ENCODE measurements at regions not wholly inside any gene's neighbourhood (a gene's known extent, or its start where the extent isn't known, plus 50 kb on each side); places are given as distances from the start of the nearest gene placed in this dataset.
A peak's percentile ranks its signal among the peaks of the same experiment; 100 is the strongest.

- Histone ChIP-seq H3K27me3 (no peaks in the 10 kb centered on the region), H3K4me1 (ENCODE audit: low read depth) (peaks cover 8% of the 10 kb centered on the region), H3K27ac (no peak overlapping the region), H3K36me3 (no peaks in the 10 kb centered on the region), H3K9me3 (ENCODE audit: low read depth) (no peaks in the 10 kb centered on the region), H3K4me3 (no peak overlapping the region)
- DNase-seq (ENCODE audit: low read depth in 1 of 2, low spot score in 1 of 2) = no peak
- TF ChIP-seq, protein P1, sequence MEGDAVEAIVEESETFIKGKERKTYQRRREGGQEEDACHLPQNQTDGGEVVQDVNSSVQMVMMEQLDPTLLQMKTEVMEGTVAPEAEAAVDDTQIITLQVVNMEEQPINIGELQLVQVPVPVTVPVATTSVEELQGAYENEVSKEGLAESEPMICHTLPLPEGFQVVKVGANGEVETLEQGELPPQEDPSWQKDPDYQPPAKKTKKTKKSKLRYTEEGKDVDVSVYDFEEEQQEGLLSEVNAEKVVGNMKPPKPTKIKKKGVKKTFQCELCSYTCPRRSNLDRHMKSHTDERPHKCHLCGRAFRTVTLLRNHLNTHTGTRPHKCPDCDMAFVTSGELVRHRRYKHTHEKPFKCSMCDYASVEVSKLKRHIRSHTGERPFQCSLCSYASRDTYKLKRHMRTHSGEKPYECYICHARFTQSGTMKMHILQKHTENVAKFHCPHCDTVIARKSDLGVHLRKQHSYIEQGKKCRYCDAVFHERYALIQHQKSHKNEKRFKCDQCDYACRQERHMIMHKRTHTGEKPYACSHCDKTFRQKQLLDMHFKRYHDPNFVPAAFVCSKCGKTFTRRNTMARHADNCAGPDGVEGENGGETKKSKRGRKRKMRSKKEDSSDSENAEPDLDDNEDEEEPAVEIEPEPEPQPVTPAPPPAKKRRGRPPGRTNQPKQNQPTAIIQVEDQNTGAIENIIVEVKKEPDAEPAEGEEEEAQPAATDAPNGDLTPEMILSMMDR (IDR thresholded peaks at IDR 0.05; ENCODE audit: low read depth, low read length) = no peak
Observed at GRCh38 chr22:27417421-27417814, 384.1 kb downstream of the MN1 start.

GRCh38 chr22:27418261-27418660 is 383.3 kb downstream of the MN1 start:
- no peak overlapping the region for H3K27ac ChIP-seq
- TF ChIP-seq, protein P1 (IDR thresholded peaks at IDR 0.05; ENCODE audit: low read depth, low read length) = no peak
- H3K36me3 ChIP-seq = no peaks in the 10 kb centered on the region
- H3K9me3 ChIP-seq (ENCODE audit: low read depth) = no peaks in the 10 kb centered on the region
- H3K27me3 ChIP-seq = no peaks in the 10 kb centered on the region
- H3K4me1 ChIP-seq (ENCODE audit: low read depth) = peaks cover 8% of the 10 kb centered on the region
- DNase-seq (ENCODE audit: low read depth in 1 of 2, low spot score in 1 of 2) = no peak
- H3K4me3 ChIP-seq = no peak overlapping the region

DNA sequence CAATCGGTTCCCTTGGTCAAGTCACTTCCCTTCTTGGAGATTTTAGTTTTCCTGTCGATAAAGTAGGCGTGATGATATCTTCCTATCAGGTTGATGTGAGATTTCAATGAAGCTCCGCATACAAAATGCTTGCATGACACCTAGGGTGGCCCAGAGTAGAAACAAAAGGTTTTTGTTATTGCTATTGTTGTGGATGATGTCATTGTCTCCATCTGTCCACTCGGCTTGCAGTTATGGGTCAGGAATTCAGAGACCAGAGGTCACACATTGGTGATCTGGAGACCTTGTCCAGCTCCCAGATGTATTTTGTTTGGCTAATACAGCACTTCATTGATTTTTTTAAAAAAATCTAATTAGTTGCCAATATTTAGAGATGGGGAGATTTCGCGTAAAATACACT is 382.1 kb downstream of the MN1 start:
- no peak overlapping the region for H3K27ac ChIP-seq
- H3K4me3 ChIP-seq = no peak overlapping the region
- H3K27me3 ChIP-seq = no peaks in the 10 kb centered on the region
- peaks cover 8% of the 10 kb centered on the region for H3K4me1 ChIP-seq (ENCODE audit: low read depth)
- TF ChIP-seq, protein P1 (IDR thresholded peaks at IDR 0.05; ENCODE audit: low read depth, low read length) = no peak
- H3K9me3 ChIP-seq (ENCODE audit: low read depth) = no peaks in the 10 kb centered on the region
- DNase-seq (ENCODE audit: low read depth in 1 of 2, low spot score in 1 of 2) = no peak
- H3K36me3 ChIP-seq = no peaks in the 10 kb centered on the region

DNA sequence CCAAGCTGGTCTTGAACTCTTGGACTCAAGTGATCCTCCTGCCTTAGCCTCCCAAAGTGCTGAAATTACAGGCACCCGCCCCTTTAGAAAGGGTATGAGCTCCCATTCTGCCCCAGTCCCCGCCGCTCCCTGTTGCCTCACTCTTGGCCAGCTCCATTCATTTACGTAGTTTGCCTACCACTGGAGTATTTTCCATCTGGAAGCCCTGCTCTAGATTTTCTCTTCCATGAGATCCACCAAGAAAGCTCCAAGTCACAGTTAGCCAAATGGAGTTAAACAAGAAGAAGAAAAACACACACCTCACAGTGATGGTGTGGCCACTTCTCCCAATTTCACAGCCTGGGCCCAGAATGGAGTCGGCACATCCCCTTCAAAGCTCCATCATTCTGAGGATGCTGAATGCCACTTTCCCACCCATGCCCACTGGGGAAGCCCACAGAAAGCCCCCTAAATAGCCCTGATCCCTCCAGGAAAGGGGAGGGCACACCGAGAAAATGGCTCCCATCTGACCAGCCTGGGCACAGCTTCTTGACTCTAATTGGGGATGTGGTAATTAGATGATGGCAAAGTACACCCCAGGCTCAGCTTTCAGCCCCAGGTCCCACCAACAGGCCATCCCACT is 381.2 kb downstream of the MN1 start:
- TF ChIP-seq, protein P1 (IDR thresholded peaks at IDR 0.05; ENCODE audit: low read depth, low read length) = no peak
- no peaks in the 10 kb centered on the region for H3K36me3 ChIP-seq
- H3K4me3 ChIP-seq = no peak overlapping the region
- peaks cover 8% of the 10 kb centered on the region for H3K4me1 ChIP-seq (ENCODE audit: low read depth)
- no peaks in the 10 kb centered on the region for H3K9me3 ChIP-seq (ENCODE audit: low read depth)
- no peak overlapping the region for H3K27ac ChIP-seq
- DNase-seq (ENCODE audit: low read depth in 1 of 2, low spot score in 1 of 2) = peak in 1 of 2 donors; percentile 59
- no peaks in the 10 kb centered on the region for H3K27me3 ChIP-seq

GRCh38 chr22:27420817-27421361 is 380.7 kb downstream of the MN1 start:
- Histone ChIP-seq H3K27ac (no peak overlapping the region), H3K4me3 (no peak overlapping the region), H3K9me3 (ENCODE audit: low read depth) (no peaks in the 10 kb centered on the region)

More at GRCh38 chr22:27420817-27421361, 380.7 kb downstream of the MN1 start:
- DNase-seq (ENCODE audit: low read depth in 1 of 2, low spot score in 1 of 2) = peak in 1 of 2 donors; percentile 98
- H3K36me3 ChIP-seq = no peaks in the 10 kb centered on the region
- H3K4me1 ChIP-seq (ENCODE audit: low read depth) = peaks cover 8% of the 10 kb centered on the region
- no peaks in the 10 kb centered on the region for H3K27me3 ChIP-seq
- TF ChIP-seq, protein P1 (IDR thresholded peaks at IDR 0.05; ENCODE audit: low read depth, low read length) = no peak

All from cardiac muscle cell (in vitro differentiated cells and primary cell).